SK-N-SH (cell line): ENCODE measurements at regions not wholly inside any gene's neighbourhood (a gene's known extent, or its start where the extent isn't known, plus 50 kb on each side); places are given as distances from the start of the nearest gene placed in this dataset.

ENCODE experiments used
- CTCF ChIA-PET: fragments of 300-600, 350-600 bp; formaldehyde crosslinking; extraction: SDS; loops from one replicate; lab custom pipeline; 2021; lab: Yijun Ruan, JAX
- POLR2A ChIA-PET: fragments of 350-600 bp; sonication (Branson Sonifier 250); formaldehyde crosslinking; extraction: SDS; loops from one replicate; lab custom pipeline; 2020; ENCODE audit warnings: antibody characterized with exemption, inconsistent platforms; lab: Yijun Ruan, JAX
- DNase-seq: peaks from one replicate; pipeline ENCODE4 v3.0.0; 2012
- H2AFZ ChIP-seq: fragments of 200-600 bp; sonication (generic); 2 replicates; pipeline ENCODE4 v1.8.1; 2016; ENCODE audit warnings: antibody characterized with exemption, mild to moderate bottlenecking, low read depth
- H3F3A ChIP-seq: fragments of 200-600 bp; sonication (generic); replicated peaks from 2 replicates; pipeline ENCODE3; 2016; ENCODE audit warnings: antibody characterized with exemption, mild to moderate bottlenecking; ENCODE audit not compliant: insufficient read depth
- H3K27ac ChIP-seq, 2 experiments: fragments of 200-500 bp in 1 of 2; fragments of 200-600 bp in 1 of 2; sonication (Bioruptor generic) in 1 of 2; sonication (generic), shearing (Covaris generic) in 1 of 2; 2 replicates each; pipeline versions ENCODE4 v1.5.1 to v1.6.1; 2014 to 2016; ENCODE audit warnings: low read depth in 2 of 2, inconsistent platforms in 1 of 2, low read length in 1 of 2, mild to moderate bottlenecking in 1 of 2, mixed read lengths in 1 of 2
- H3K27me3 ChIP-seq: fragments of 200-600 bp; sonication (generic), shearing (Covaris generic); 2 replicates; pipeline ENCODE4 v1.6.1; 2016; ENCODE audit warnings: mixed run types; ENCODE audit not compliant: insufficient read depth
- H3K36me3 ChIP-seq, 2 experiments: fragments of 200-500 bp in 1 of 2; fragments of 200-600 bp in 1 of 2; sonication (Bioruptor generic) in 1 of 2; sonication (generic) in 1 of 2; replicated peaks in 1 of 2; 2 replicates each; pipeline versions ENCODE3 to v1.5.1; 2014 to 2016; ENCODE audit warnings: low read length in 1 of 2, mild to moderate bottlenecking in 1 of 2; ENCODE audit not compliant: insufficient read depth in 2 of 2, control insufficient read depth in 1 of 2
- H3K4me1 ChIP-seq, 2 experiments: fragments of 200-500 bp in 1 of 2; fragments of 200-600 bp in 1 of 2; sonication (Bioruptor generic) in 1 of 2; sonication (generic), shearing (Covaris generic) in 1 of 2; 2 replicates each; pipeline versions ENCODE4 v1.5.1 to v1.6.1; 2014 to 2016; ENCODE audit warnings: low read depth in 1 of 2, low read length in 1 of 2, mixed run types in 1 of 2; ENCODE audit not compliant: insufficient read depth in 2 of 2, control insufficient read depth in 1 of 2
- H3K4me2 ChIP-seq: fragments of 200-600 bp; sonication (generic), shearing (Covaris generic); 2 replicates; pipeline ENCODE4 v1.6.1; 2017; ENCODE audit warnings: mixed run types
- H3K4me3 ChIP-seq, 2 experiments: fragments of 200-500 bp in 1 of 2; fragments of 200-600 bp in 1 of 2; sonication (Bioruptor generic) in 1 of 2; sonication (generic), shearing (Covaris generic) in 1 of 2; 2 replicates each; pipeline versions ENCODE4 v1.5.1 to v1.8.1; 2014 to 2016; ENCODE audit warnings: low read depth in 2 of 2, inconsistent platforms in 1 of 2, low read length in 1 of 2, mild to moderate bottlenecking in 1 of 2, mixed read lengths in 1 of 2, moderate library complexity in 1 of 2
- H3K79me2 ChIP-seq: fragments of 200-600 bp; sonication (generic); 2 replicates; pipeline ENCODE4 v1.8.1; 2017; ENCODE audit warnings: mild to moderate bottlenecking; ENCODE audit not compliant: insufficient read depth
- H3K9ac ChIP-seq: fragments of 200-600 bp; sonication (generic); 2 replicates; pipeline ENCODE4 v1.6.1; 2017; ENCODE audit warnings: mixed run types
- H3K9me2 ChIP-seq: fragments of 200-600 bp; sonication (generic); 2 replicates; pipeline ENCODE4 v1.6.1; 2017; ENCODE audit warnings: mixed run types
- H3K9me3 ChIP-seq: fragments of 200-600 bp; sonication (generic); 2 replicates; pipeline ENCODE4 v1.6.1; 2017; ENCODE audit warnings: mixed run types, mild to moderate bottlenecking, moderate library complexity
- H4K20me1 ChIP-seq: fragments of 200-600 bp; sonication (generic); 2 replicates; pipeline ENCODE4 v1.6.1; 2017; ENCODE audit warnings: mild to moderate bottlenecking, mixed run types; ENCODE audit not compliant: insufficient read depth
- CHD2 ChIP-seq: fragments of 150-350 bp; IDR thresholded peaks from 2 replicates; pipeline ENCODE4 v1.6.1; 2018; ENCODE audit warnings: low read length; ENCODE audit not compliant: partially characterized antibody
- EP300 ChIP-seq, 2 experiments: IDR thresholded peaks; 2 replicates each; pipeline versions ENCODE4 v1.4.0 to v1.6.1; 2012; ENCODE audit warnings: borderline replicate concordance in 1 of 2, low read depth in 1 of 2, low read length in 1 of 2
- EZH2phosphoT487 ChIP-seq: fragments of 200-600 bp; sonication (generic); IDR thresholded peaks from 2 replicates; pipeline ENCODE4 v1.6.1; 2017; ENCODE audit warnings: low read depth, mixed run types, mild to moderate bottlenecking, antibody characterized with exemption, moderate library complexity, borderline replicate concordance
- FOXM1 ChIP-seq: IDR thresholded peaks from 2 replicates; pipeline ENCODE4 v1.4.0; 2012; ENCODE audit warnings: low read depth, mild to moderate bottlenecking
- GATA2 ChIP-seq: sonication (generic); formaldehyde crosslinking; IDR thresholded peaks from 2 replicates; pipeline ENCODE4 v1.5.0; 2020; ENCODE audit warnings: mild to moderate bottlenecking, missing genetic modification reagents
- MXI1 ChIP-seq: IDR thresholded peaks from 2 replicates; pipeline ENCODE4 v1.6.1; 2012; ENCODE audit warnings: mild to moderate bottlenecking, low read depth, low read length, improper control_type of control experiment
- NFIC ChIP-seq: IDR thresholded peaks from 2 replicates; pipeline ENCODE4 v1.4.0; 2012; ENCODE audit warnings: borderline replicate concordance
- NRF1 ChIP-seq: IDR thresholded peaks from 2 replicates; pipeline ENCODE4 v1.6.1; 2012; ENCODE audit warnings: low read depth, mild to moderate bottlenecking, low read length
- POLR2AphosphoS5 ChIP-seq: IDR thresholded peaks from 2 replicates; pipeline ENCODE4 v1.6.1; 2012; ENCODE audit warnings: low read depth, low read length
- RAD21 ChIP-seq: IDR thresholded peaks from 2 replicates; pipeline ENCODE4 v1.6.1; 2012; ENCODE audit warnings: mild to moderate bottlenecking, low read length
- RCOR1 ChIP-seq: fragments of 150-350 bp; IDR thresholded peaks from 2 replicates; pipeline ENCODE4 v1.6.1; 2017; ENCODE audit warnings: antibody characterized with exemption, low read length
- RFX5 ChIP-seq: IDR thresholded peaks from 2 replicates; pipeline ENCODE4 v1.6.1; 2012; ENCODE audit warnings: mild to moderate bottlenecking, improper control_type of control experiment, low read length
- SIN3A ChIP-seq: IDR thresholded peaks from 2 replicates; pipeline ENCODE4 v1.6.1; 2012; ENCODE audit warnings: low read depth, mild to moderate bottlenecking, low read length, moderate library complexity, borderline replicate concordance
- SMC3 ChIP-seq: IDR thresholded peaks from 2 replicates; pipeline ENCODE4 v1.6.1; 2012; ENCODE audit warnings: low read depth, low read length, improper control_type of control experiment
- TAF1 ChIP-seq: IDR thresholded peaks from 2 replicates; pipeline ENCODE4 v1.6.1; 2012; ENCODE audit warnings: low read depth, mild to moderate bottlenecking, low read length, moderate library complexity, borderline replicate concordance
- TCF12 ChIP-seq: IDR thresholded peaks from 2 replicates; pipeline ENCODE4 v1.4.0; 2012
- USF2 ChIP-seq: fragments of 150-350 bp; IDR thresholded peaks from 2 replicates; pipeline ENCODE4 v1.6.1; 2017; ENCODE audit warnings: antibody characterized with exemption, low read length, low read depth, borderline replicate concordance
- WGBS: methylation state at CpG from one replicate; pipeline ENCODE4 v1.1.6; 2017; ENCODE audit warnings: low lambda C conversion rate; 5-methylcytosine and 5-hydroxymethylcytosine counted together
- TF ChIP-seq, protein P1 (sequence below): IDR thresholded peaks from 2 replicates; pipeline ENCODE4; 2012
- TF ChIP-seq, protein P2 (sequence below): IDR thresholded peaks from 2 replicates; pipeline ENCODE4 v1.6.1; 2012; ENCODE audit warnings: mild to moderate bottlenecking, low read depth, low read length, moderate library complexity
- TF ChIP-seq, protein P3 (sequence below): IDR thresholded peaks from 2 replicates; pipeline ENCODE4 v1.4.0; 2012; ENCODE audit warnings: low read depth
- TF ChIP-seq, protein P4 (sequence below): fragments of 200-600 bp; sonication (generic); IDR thresholded peaks from 2 replicates; pipeline ENCODE4 v1.6.1; 2017; ENCODE audit warnings: antibody characterized with exemption, mild to moderate bottlenecking, moderate library complexity

DNA sequence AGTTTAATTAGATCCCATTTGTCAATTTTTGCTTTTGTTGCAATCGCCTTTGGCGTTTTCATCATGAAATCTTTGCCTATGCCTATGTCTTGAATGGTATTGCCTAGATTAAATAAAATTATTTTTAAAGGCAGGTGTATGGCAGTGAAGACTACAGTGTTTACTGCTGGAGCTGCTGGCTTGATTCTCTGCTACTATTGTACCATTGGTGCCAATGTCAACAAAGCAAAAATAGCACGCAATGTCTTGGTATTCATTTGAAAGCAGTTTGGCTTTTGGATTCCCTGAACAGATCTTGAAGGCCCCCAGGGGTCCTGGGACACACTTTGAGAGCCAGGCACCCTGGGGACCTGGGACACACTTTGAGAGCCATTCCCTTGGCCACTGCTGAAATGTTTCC is 125.4 kb upstream of the ACKR3 start:
- H3K36me3 ChIP-seq, result no peaks in the 10 kb centered on the region
- no peaks in the 10 kb centered on the region for H4K20me1 ChIP-seq
- no peaks in the 10 kb centered on the region for H3K27me3 ChIP-seq
- H3K4me2 ChIP-seq, result no peak overlapping the region
- ChIA-PET POLR2A (no interaction called here), CTCF (interaction anchor here (0.6 kb wide), 1 partner anchor 1111 kb away, joined by 3 read pairs; no protein-coding TSS in a partner anchor)
- no peak overlapping the region for H3K27ac ChIP-seq
- TF ChIP-seq EP300 (IDR thresholded peaks at IDR 0.05; ENCODE audit: borderline replicate concordance in 1 of 2, low read depth in 1 of 2, low read length in 1 of 2), result no peak
- TF ChIP-seq TAF1, result no peak
- no peak for TF ChIP-seq RCOR1
- TF ChIP-seq, protein P1, sequence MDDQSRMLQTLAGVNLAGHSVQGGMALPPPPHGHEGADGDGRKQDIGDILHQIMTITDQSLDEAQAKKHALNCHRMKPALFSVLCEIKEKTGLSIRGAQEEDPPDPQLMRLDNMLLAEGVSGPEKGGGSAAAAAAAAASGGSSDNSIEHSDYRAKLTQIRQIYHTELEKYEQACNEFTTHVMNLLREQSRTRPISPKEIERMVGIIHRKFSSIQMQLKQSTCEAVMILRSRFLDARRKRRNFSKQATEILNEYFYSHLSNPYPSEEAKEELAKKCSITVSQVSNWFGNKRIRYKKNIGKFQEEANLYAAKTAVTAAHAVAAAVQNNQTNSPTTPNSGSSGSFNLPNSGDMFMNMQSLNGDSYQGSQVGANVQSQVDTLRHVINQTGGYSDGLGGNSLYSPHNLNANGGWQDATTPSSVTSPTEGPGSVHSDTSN, result no peak
- no peak for TF ChIP-seq RAD21
- no peaks in the 10 kb centered on the region for H3F3A ChIP-seq
- H2AFZ ChIP-seq, result no peak overlapping the region
- no peaks in the 10 kb centered on the region for H3K9me3 ChIP-seq
- H3K4me3 ChIP-seq, result no peak overlapping the region
- no peak overlapping the region for H3K9ac ChIP-seq
- WGBS, result 79% methylated on average over 3 of the region's 3 CpGs
- H3K9me2 ChIP-seq, result no peaks in the 10 kb centered on the region
- no peak for DNase-seq
- H3K79me2 ChIP-seq, result no peaks in the 10 kb centered on the region
- H3K4me1 ChIP-seq, result no peaks in the 10 kb centered on the region

DNA sequence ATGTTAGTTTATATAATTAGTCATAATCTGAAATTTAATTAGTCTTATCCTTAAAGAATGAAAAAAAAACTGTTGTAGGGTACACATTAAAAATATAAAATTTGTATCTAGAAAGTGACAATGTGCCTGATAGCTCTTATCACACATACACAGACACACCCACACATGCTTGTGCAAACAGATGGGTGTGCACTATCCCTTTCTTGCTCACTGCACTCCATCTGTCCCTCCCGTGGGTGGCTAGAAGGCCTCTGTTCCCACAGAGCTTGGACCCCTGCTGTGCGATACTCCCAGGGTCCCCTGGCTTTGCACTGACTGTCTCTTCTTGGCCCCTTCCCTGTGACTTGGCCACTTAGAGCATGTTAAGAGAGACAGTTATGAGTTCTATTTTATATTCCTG is 123.9 kb upstream of the ACKR3 start:
- Histone ChIP-seq H3K27ac (no peak overlapping the region), H3K9me3 (no peaks in the 10 kb centered on the region), H2AFZ (no peak overlapping the region), H3K27me3 (no peaks in the 10 kb centered on the region), H3F3A (no peaks in the 10 kb centered on the region), H3K9me2 (no peaks in the 10 kb centered on the region), H3K4me3 (no peak overlapping the region), H3K36me3 (no peaks in the 10 kb centered on the region), H3K9ac (no peak overlapping the region), H3K79me2 (no peaks in the 10 kb centered on the region), H4K20me1 (no peaks in the 10 kb centered on the region), H3K4me2 (no peak overlapping the region), H3K4me1 (no peaks in the 10 kb centered on the region; a peak in 1 of 4 replicates)
- ChIA-PET POLR2A (no interaction called here), CTCF (no interaction called here)
- no peak for DNase-seq
- TF ChIP-seq EZH2phosphoT487 (no peak), RFX5 (no peak), CHD2 (no peak), NFIC (no peak), EP300 (IDR thresholded peaks at IDR 0.05; ENCODE audit: borderline replicate concordance in 1 of 2, low read depth in 1 of 2, low read length in 1 of 2) (no peak), MXI1 (no peak), POLR2AphosphoS5 (no peak), USF2 (no peak), SIN3A (no peak), NRF1 (no peak), TCF12 (no peak), GATA2 (CRISPR knock-in tag) (no peak), FOXM1 (no peak), SMC3 (no peak)
- TF ChIP-seq, protein P2, sequence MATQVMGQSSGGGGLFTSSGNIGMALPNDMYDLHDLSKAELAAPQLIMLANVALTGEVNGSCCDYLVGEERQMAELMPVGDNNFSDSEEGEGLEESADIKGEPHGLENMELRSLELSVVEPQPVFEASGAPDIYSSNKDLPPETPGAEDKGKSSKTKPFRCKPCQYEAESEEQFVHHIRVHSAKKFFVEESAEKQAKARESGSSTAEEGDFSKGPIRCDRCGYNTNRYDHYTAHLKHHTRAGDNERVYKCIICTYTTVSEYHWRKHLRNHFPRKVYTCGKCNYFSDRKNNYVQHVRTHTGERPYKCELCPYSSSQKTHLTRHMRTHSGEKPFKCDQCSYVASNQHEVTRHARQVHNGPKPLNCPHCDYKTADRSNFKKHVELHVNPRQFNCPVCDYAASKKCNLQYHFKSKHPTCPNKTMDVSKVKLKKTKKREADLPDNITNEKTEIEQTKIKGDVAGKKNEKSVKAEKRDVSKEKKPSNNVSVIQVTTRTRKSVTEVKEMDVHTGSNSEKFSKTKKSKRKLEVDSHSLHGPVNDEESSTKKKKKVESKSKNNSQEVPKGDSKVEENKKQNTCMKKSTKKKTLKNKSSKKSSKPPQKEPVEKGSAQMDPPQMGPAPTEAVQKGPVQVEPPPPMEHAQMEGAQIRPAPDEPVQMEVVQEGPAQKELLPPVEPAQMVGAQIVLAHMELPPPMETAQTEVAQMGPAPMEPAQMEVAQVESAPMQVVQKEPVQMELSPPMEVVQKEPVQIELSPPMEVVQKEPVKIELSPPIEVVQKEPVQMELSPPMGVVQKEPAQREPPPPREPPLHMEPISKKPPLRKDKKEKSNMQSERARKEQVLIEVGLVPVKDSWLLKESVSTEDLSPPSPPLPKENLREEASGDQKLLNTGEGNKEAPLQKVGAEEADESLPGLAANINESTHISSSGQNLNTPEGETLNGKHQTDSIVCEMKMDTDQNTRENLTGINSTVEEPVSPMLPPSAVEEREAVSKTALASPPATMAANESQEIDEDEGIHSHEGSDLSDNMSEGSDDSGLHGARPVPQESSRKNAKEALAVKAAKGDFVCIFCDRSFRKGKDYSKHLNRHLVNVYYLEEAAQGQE, result no peak
- TF ChIP-seq, protein P3, sequence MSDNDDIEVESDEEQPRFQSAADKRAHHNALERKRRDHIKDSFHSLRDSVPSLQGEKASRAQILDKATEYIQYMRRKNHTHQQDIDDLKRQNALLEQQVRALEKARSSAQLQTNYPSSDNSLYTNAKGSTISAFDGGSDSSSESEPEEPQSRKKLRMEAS, result no peak
- TF ChIP-seq, protein P4, sequence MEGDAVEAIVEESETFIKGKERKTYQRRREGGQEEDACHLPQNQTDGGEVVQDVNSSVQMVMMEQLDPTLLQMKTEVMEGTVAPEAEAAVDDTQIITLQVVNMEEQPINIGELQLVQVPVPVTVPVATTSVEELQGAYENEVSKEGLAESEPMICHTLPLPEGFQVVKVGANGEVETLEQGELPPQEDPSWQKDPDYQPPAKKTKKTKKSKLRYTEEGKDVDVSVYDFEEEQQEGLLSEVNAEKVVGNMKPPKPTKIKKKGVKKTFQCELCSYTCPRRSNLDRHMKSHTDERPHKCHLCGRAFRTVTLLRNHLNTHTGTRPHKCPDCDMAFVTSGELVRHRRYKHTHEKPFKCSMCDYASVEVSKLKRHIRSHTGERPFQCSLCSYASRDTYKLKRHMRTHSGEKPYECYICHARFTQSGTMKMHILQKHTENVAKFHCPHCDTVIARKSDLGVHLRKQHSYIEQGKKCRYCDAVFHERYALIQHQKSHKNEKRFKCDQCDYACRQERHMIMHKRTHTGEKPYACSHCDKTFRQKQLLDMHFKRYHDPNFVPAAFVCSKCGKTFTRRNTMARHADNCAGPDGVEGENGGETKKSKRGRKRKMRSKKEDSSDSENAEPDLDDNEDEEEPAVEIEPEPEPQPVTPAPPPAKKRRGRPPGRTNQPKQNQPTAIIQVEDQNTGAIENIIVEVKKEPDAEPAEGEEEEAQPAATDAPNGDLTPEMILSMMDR, result no peak
- 46% methylated on average over 2 of the region's 2 CpGs for WGBS
